ENCODE measurements at regions not wholly inside any gene's neighbourhood (a gene's known extent, or its start where the extent isn't known, plus 50 kb on each side); places are given as distances from the start of the nearest gene placed in this dataset.

DNA sequence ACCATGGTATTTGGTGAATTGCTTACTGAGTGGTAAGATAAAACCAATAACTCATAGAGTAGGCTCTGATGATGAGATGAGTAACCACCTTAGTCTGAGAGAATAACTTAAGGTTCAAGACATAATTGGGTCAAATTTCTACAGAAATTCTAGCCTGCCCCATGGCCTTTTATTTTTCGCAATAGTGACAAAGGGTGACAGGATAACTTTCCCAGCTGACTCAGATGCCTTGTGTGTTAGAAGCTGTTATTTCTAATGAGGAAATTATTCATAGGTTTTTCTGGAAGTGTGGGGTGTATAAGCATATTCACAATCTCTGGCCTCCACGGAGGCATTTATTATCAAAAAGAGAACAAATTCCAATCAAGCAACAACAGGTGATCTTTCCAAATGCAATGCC, 159.0 kb downstream of the NUP35 start:
- TF ChIP-seq TAF1 (IDR thresholded peaks at IDR 0.05; ENCODE audit: low read depth) (no peak), RAD21 (IDR thresholded peaks at IDR 0.05; ENCODE audit: low read depth) (no peak), YY1 (IDR thresholded peaks at IDR 0.05; ENCODE audit: low read depth) (no peak), EGR1 (IDR thresholded peaks at IDR 0.05) (no peak), NFIC (IDR thresholded peaks at IDR 0.05) (no peak), TEAD4 (IDR thresholded peaks at IDR 0.05) (no peak), CEBPB (IDR thresholded peaks at IDR 0.05) (no peak), TCF12 (IDR thresholded peaks at IDR 0.05; ENCODE audit: low read depth) (no peak), REST (IDR thresholded peaks at IDR 0.05; ENCODE audit: low read depth) (no peak), CREB1 (IDR thresholded peaks at IDR 0.05; ENCODE audit: low read depth) (no peak)
- TF ChIP-seq, protein P1, sequence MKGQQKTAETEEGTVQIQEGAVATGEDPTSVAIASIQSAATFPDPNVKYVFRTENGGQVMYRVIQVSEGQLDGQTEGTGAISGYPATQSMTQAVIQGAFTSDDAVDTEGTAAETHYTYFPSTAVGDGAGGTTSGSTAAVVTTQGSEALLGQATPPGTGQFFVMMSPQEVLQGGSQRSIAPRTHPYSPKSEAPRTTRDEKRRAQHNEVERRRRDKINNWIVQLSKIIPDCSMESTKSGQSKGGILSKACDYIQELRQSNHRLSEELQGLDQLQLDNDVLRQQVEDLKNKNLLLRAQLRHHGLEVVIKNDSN (IDR thresholded peaks at IDR 0.05) = no peak

DNA sequence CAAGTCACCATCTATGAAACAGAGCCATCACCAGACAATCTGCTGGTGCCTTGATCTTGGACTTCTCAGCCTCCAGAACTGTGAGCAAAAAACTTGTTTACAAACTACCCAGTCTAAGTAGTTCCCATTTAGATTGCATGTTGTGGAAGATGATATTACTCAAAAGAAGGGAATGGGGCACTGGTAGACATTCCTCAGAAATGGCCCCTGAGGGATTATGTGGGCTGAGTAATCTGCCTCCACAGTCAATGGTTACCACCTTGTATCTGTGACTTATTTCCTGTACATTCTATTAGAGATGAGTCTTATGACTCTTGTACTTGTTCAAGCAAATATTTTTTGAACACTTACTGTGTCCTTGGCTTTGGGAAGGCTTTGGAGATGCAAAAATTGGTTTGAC, 160.4 kb downstream of the NUP35 start:
- TF ChIP-seq MAX (IDR thresholded peaks at IDR 0.05) (no peak), FOXM1 (IDR thresholded peaks at IDR 0.05; ENCODE audit: borderline replicate concordance, low read depth) (no peak), REST (IDR thresholded peaks at IDR 0.05; ENCODE audit: low read depth) (no peak), CREB1 (IDR thresholded peaks at IDR 0.05; ENCODE audit: low read depth) (no peak), TAF1 (IDR thresholded peaks at IDR 0.05; ENCODE audit: low read depth) (no peak), ZBTB7A (IDR thresholded peaks at IDR 0.05; ENCODE audit: low read depth) (no peak), EGR1 (IDR thresholded peaks at IDR 0.05) (no peak), CEBPB (IDR thresholded peaks at IDR 0.05) (no peak), TEAD4 (IDR thresholded peaks at IDR 0.05) (no peak), TCF12 (IDR thresholded peaks at IDR 0.05; ENCODE audit: low read depth) (no peak), EP300 (IDR thresholded peaks at IDR 0.05; ENCODE audit: borderline replicate concordance) (no peak), RAD21 (IDR thresholded peaks at IDR 0.05; ENCODE audit: low read depth) (no peak), YY1 (IDR thresholded peaks at IDR 0.05; ENCODE audit: low read depth) (no peak), NFIC (IDR thresholded peaks at IDR 0.05) (no peak)
- TF ChIP-seq, protein P1 (IDR thresholded peaks at IDR 0.05) = no peak

GRCh38 chr2:183291436-183291835, 167.2 kb downstream of the NUP35 start:
- TF ChIP-seq TEAD4 (IDR thresholded peaks at IDR 0.05) (no peak), CEBPB (IDR thresholded peaks at IDR 0.05) (no peak), YY1 (IDR thresholded peaks at IDR 0.05; ENCODE audit: low read depth) (no peak), EGR1 (IDR thresholded peaks at IDR 0.05) (no peak), EP300 (IDR thresholded peaks at IDR 0.05; ENCODE audit: borderline replicate concordance) (no peak), MAX (IDR thresholded peaks at IDR 0.05) (no peak), RAD21 (IDR thresholded peaks at IDR 0.05; ENCODE audit: low read depth) (no peak), NFIC (IDR thresholded peaks at IDR 0.05) (no peak)

- TF ChIP-seq EGR1 (IDR thresholded peaks at IDR 0.05) (no peak), TAF1 (IDR thresholded peaks at IDR 0.05; ENCODE audit: low read depth) (no peak), MAX (IDR thresholded peaks at IDR 0.05) (no peak), EP300 (IDR thresholded peaks at IDR 0.05; ENCODE audit: borderline replicate concordance) (no peak), TEAD4 (IDR thresholded peaks at IDR 0.05) (no peak), NFIC (IDR thresholded peaks at IDR 0.05) (no peak), RAD21 (IDR thresholded peaks at IDR 0.05; ENCODE audit: low read depth) (no peak), FOXM1 (IDR thresholded peaks at IDR 0.05; ENCODE audit: borderline replicate concordance, low read depth) (no peak), YY1 (IDR thresholded peaks at IDR 0.05; ENCODE audit: low read depth) (no peak), TCF12 (IDR thresholded peaks at IDR 0.05; ENCODE audit: low read depth) (no peak), CEBPB (IDR thresholded peaks at IDR 0.05) (no peak), ZBTB7A (IDR thresholded peaks at IDR 0.05; ENCODE audit: low read depth) (no peak), CREB1 (IDR thresholded peaks at IDR 0.05; ENCODE audit: low read depth) (no peak), REST (IDR thresholded peaks at IDR 0.05; ENCODE audit: low read depth) (no peak)
- TF ChIP-seq, protein P1 (IDR thresholded peaks at IDR 0.05) = no peak
Measured at GRCh38 chr2:183292028-183292427, 167.8 kb downstream of the NUP35 start.
